CD4-positive, alpha-beta memory T cell (primary cell): ENCODE measurements at regions not wholly inside any gene's neighbourhood (a gene's known extent, or its start where the extent isn't known, plus 50 kb on each side); places are given as distances from the start of the nearest gene placed in this dataset.

Experiments used
- CTCF ChIA-PET: fragments of 350-600 bp; sonication (Branson Sonifier 250); formaldehyde crosslinking; loops from one replicate; lab custom pipeline; 2021; ENCODE audit warnings: inconsistent platforms; ENCODE audit not compliant: partially characterized antibody; lab: Charles Lee
- POLR2A ChIA-PET: fragments of 350-600 bp; sonication (Branson Sonifier 250); formaldehyde crosslinking; loops from one replicate; lab custom pipeline; 2021; ENCODE audit not compliant: partially characterized antibody; lab: Charles Lee
- DNase-seq, 5 donors: peaks; one replicate each; pipeline versions ENCODE4 v3.0.0 to v3.0.0-alpha.2; 2020 to 2022; ENCODE audit warnings: mixed read lengths in 1 of 5
- H3K27ac ChIP-seq: one replicate; pipeline ENCODE4 v1.7.0; 2013; ENCODE audit warnings: low read depth, low read length
- H3K27me3 ChIP-seq: 2 replicates; pipeline ENCODE4 v1.7.0; 2013; ENCODE audit warnings: mild to moderate bottlenecking, low read length, moderate library complexity; ENCODE audit not compliant: insufficient read depth
- H3K36me3 ChIP-seq: 2 replicates; pipeline ENCODE4 v1.7.0; 2013; ENCODE audit warnings: mild to moderate bottlenecking, low read length, moderate library complexity; ENCODE audit not compliant: insufficient read depth
- H3K4me1 ChIP-seq: 2 replicates; pipeline ENCODE4 v1.7.0; 2013; ENCODE audit warnings: mild to moderate bottlenecking, low read length, moderate library complexity; ENCODE audit not compliant: insufficient read depth
- H3K4me3 ChIP-seq, 2 donors: one replicate each; pipeline ENCODE4 v1.7.0; 2013; ENCODE audit warnings: low read length in 2 of 2, mild to moderate bottlenecking in 1 of 2
- H3K9me3 ChIP-seq, 2 donors: one replicate each; pipeline ENCODE4 v1.7.0; 2013; ENCODE audit warnings: low read length in 2 of 2, control low read depth in 1 of 2; ENCODE audit not compliant: control insufficient read depth in 1 of 2
- H3K27ac Mint-ChIP-seq, 7 donors: one replicate each; pipeline ENCODE4 v1.8.0; 2020 to 2021; ENCODE audit warnings: mixed read lengths in 7 of 7, mild to moderate bottlenecking in 6 of 7, inconsistent platforms in 3 of 7, moderate library complexity in 3 of 7
- H3K27me3 Mint-ChIP-seq, 2 donors: one replicate each; pipeline ENCODE4 v1.8.0; 2020 to 2021; ENCODE audit warnings: mixed read lengths in 2 of 2
- H3K36me3 Mint-ChIP-seq, 2 donors: one replicate each; pipeline ENCODE4 v1.8.0; 2020 to 2021; ENCODE audit warnings: mixed read lengths in 2 of 2, inconsistent platforms in 1 of 2, mild to moderate bottlenecking in 1 of 2
- H3K4me1 Mint-ChIP-seq, 4 donors: one replicate each; pipeline ENCODE4 v1.8.0; 2020 to 2021; ENCODE audit warnings: mixed read lengths in 4 of 4, mild to moderate bottlenecking in 1 of 4
- H3K4me3 Mint-ChIP-seq, 8 donors: one replicate each; pipeline ENCODE4 v1.8.0; 2020 to 2021; ENCODE audit warnings: mixed read lengths in 8 of 8, mild to moderate bottlenecking in 7 of 8, moderate library complexity in 6 of 8, inconsistent platforms in 3 of 8
- H3K9me3 Mint-ChIP-seq, 8 donors: one replicate each; pipeline ENCODE4 v1.8.0; 2020 to 2021; ENCODE audit warnings: mixed read lengths in 8 of 8, mild to moderate bottlenecking in 5 of 8, inconsistent platforms in 3 of 8, moderate library complexity in 1 of 8
- intact Hi-C: fragments of 100-400 bp; cut with micrococcal nuclease; formaldehyde crosslinking; loops from one replicate; pipeline ENCODE4 v1.15.1; 2023

- intact Hi-C loops: no loop called here
- Histone ChIP-seq H3K4me1 (no peaks in the 10 kb centered on the region), H3K27me3 (no peaks in the 10 kb centered on the region), H3K36me3 (no peaks in the 10 kb centered on the region), H3K4me3 (no peak overlapping the region), H3K9me3 (no peaks in the 10 kb centered on the region), H3K27ac (no peak overlapping the region)
- no peak overlapping the region for H3K27ac Mint-ChIP-seq
- H3K4me3 Mint-ChIP-seq: no peak overlapping the region
- CTCF ChIA-PET: no interaction called here
- H3K36me3 Mint-ChIP-seq: no peaks in the 10 kb centered on the region
- POLR2A ChIA-PET: no interaction called here
- H3K27me3 Mint-ChIP-seq: no peaks in the 10 kb centered on the region
- H3K9me3 Mint-ChIP-seq: peaks cover 0 to 2% (median 0%) of the 10 kb centered on the region in 8 donors
- no peaks in the 10 kb centered on the region for H3K4me1 Mint-ChIP-seq
- no peak for DNase-seq
These were observed 869.8 kb upstream of the MAN1A1 start for GRCh38 chr6:120219339-120219738.

- Mint-ChIP-seq H3K27me3 (no peaks in the 10 kb centered on the region), H3K27ac (no peak overlapping the region), H3K9me3 (peaks cover 0 to 5% (median 0%) of the 10 kb centered on the region in 8 donors), H3K4me1 (no peaks in the 10 kb centered on the region), H3K36me3 (no peaks in the 10 kb centered on the region), H3K4me3 (no peak overlapping the region)
- ChIA-PET POLR2A (no interaction called here), CTCF (no interaction called here)
- DNase-seq: no peak
- Histone ChIP-seq H3K4me3 (no peak overlapping the region), H3K27me3 (no peaks in the 10 kb centered on the region), H3K27ac (no peak overlapping the region), H3K4me1 (no peaks in the 10 kb centered on the region), H3K9me3 (no peaks in the 10 kb centered on the region), H3K36me3 (no peaks in the 10 kb centered on the region)
- intact Hi-C loops: no loop called here
These were observed 864.5 kb upstream of the MAN1A1 start for GRCh38 chr6:120214088-120214499.

GRCh38 chr6:120211955-120212792 lies 862.6 kb upstream of the MAN1A1 start:
- no peaks in the 10 kb centered on the region for H3K4me1 ChIP-seq
- no peak overlapping the region for H3K4me3 ChIP-seq
- intact Hi-C loops: no loop called here
- no peak for DNase-seq
- no peak overlapping the region for H3K27ac ChIP-seq
- ChIA-PET CTCF (no interaction called here), POLR2A (no interaction called here)
- Mint-ChIP-seq H3K9me3 (peaks cover 0 to 5% (median 0%) of the 10 kb centered on the region in 8 donors), H3K4me1 (no peaks in the 10 kb centered on the region), H3K27me3 (no peaks in the 10 kb centered on the region), H3K4me3 (no peak overlapping the region), H3K36me3 (no peaks in the 10 kb centered on the region), H3K27ac (no peak overlapping the region)
- no peaks in the 10 kb centered on the region for H3K9me3 ChIP-seq
- no peaks in the 10 kb centered on the region for H3K36me3 ChIP-seq
- no peaks in the 10 kb centered on the region for H3K27me3 ChIP-seq

- POLR2A ChIA-PET: no interaction called here
These were observed 853.3 kb upstream of the MAN1A1 start for GRCh38 chr6:120202878-120203277.

GRCh38 chr6:120200853-120201252 lies 851.3 kb upstream of the MAN1A1 start:
- DNase-seq: no peak
- ChIA-PET CTCF (no interaction called here), POLR2A (no interaction called here)
- no peak overlapping the region for H3K27ac ChIP-seq
- Mint-ChIP-seq H3K9me3 (peaks cover 0 to 6% (median 0%) of the 10 kb centered on the region in 8 donors), H3K36me3 (no peaks in the 10 kb centered on the region), H3K27ac (no peak overlapping the region), H3K4me3 (no peak overlapping the region), H3K27me3 (no peaks in the 10 kb centered on the region), H3K4me1 (no peaks in the 10 kb centered on the region)
- no peaks in the 10 kb centered on the region for H3K9me3 ChIP-seq
- no peaks in the 10 kb centered on the region for H3K36me3 ChIP-seq
- no peaks in the 10 kb centered on the region for H3K4me1 ChIP-seq
- intact Hi-C loops: no loop called here
- no peaks in the 10 kb centered on the region for H3K27me3 ChIP-seq
- H3K4me3 ChIP-seq: no peak overlapping the region

More at GRCh38 chr6:120202878-120203277, 853.3 kb upstream of the MAN1A1 start:
- no peaks in the 10 kb centered on the region for H3K9me3 ChIP-seq
- H3K4me3 ChIP-seq: no peak overlapping the region
- Mint-ChIP-seq H3K27ac (no peak overlapping the region), H3K27me3 (no peaks in the 10 kb centered on the region), H3K4me1 (no peaks in the 10 kb centered on the region), H3K36me3 (no peaks in the 10 kb centered on the region), H3K9me3 (peaks cover 0 to 4% (median 0%) of the 10 kb centered on the region in 8 donors), H3K4me3 (no peak overlapping the region)
- no peaks in the 10 kb centered on the region for H3K36me3 ChIP-seq
- intact Hi-C loops: no loop called here
- no peaks in the 10 kb centered on the region for H3K4me1 ChIP-seq
- H3K27ac ChIP-seq: no peak overlapping the region
- H3K27me3 ChIP-seq: no peaks in the 10 kb centered on the region
- DNase-seq: no peak
- CTCF ChIA-PET: no interaction called here

GRCh38 chr6:120198033-120198432 lies 848.5 kb upstream of the MAN1A1 start:
- Histone ChIP-seq H3K4me1 (no peaks in the 10 kb centered on the region), H3K36me3 (no peaks in the 10 kb centered on the region), H3K4me3 (no peak overlapping the region), H3K27me3 (no peaks in the 10 kb centered on the region), H3K27ac (no peak overlapping the region), H3K9me3 (no peaks in the 10 kb centered on the region)
- Mint-ChIP-seq H3K4me3 (no peak overlapping the region), H3K4me1 (no peaks in the 10 kb centered on the region), H3K36me3 (no peaks in the 10 kb centered on the region), H3K27ac (no peak overlapping the region), H3K27me3 (no peaks in the 10 kb centered on the region), H3K9me3 (peaks cover 0 to 3% (median 0%) of the 10 kb centered on the region in 8 donors)
- intact Hi-C loops: no loop called here
- ChIA-PET POLR2A (no interaction called here), CTCF (no interaction called here)
- no peak for DNase-seq

- Mint-ChIP-seq H3K4me1 (no peaks in the 10 kb centered on the region), H3K27ac (no peak overlapping the region), H3K4me3 (no peak overlapping the region), H3K9me3 (peaks cover 0 to 3% (median 0%) of the 10 kb centered on the region in 8 donors), H3K36me3 (no peaks in the 10 kb centered on the region), H3K27me3 (no peaks in the 10 kb centered on the region)
- no peak overlapping the region for H3K4me3 ChIP-seq
- POLR2A ChIA-PET: no interaction called here
- no peak for DNase-seq
- no peaks in the 10 kb centered on the region for H3K36me3 ChIP-seq
- H3K27me3 ChIP-seq: no peaks in the 10 kb centered on the region
- intact Hi-C loops: no loop called here
- no peak overlapping the region for H3K27ac ChIP-seq
- CTCF ChIA-PET: no interaction called here
- no peaks in the 10 kb centered on the region for H3K9me3 ChIP-seq
- no peaks in the 10 kb centered on the region for H3K4me1 ChIP-seq
These were observed 836.5 kb upstream of the MAN1A1 start for GRCh38 chr6:120186080-120186479.
